ENCODE measurements at regions not wholly inside any gene's neighbourhood (a gene's known extent, or its start where the extent isn't known, plus 50 kb on each side); places are given as distances from the start of the nearest gene placed in this dataset.

DNA sequence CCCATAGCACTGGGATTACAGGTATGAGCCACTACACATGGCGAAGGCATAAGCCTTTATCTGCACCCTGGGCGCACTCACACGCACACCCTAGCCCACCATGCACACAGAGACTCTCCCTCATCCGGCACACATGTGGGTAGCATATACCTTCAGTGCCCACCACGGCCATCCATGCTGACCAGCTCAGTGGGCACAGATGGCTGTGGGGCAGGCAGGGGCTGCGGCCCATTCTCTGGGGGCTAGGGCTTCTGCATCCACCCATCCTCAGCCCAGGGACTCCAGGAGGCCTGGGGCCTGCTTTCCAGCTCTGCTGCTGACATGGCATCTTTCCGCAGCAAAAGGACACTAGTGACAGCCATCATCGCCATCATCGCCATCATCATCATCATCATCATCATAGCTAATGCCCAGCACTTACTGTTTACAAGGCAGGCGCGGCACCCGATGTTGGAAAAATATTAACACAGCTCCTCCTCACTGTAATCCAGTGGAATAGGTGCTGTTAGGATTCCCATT, 111.2 kb downstream of the NCOR2 start (continued):
- TF ChIP-seq ZNF423 (CRISPR knock-in tag; IDR thresholded peaks at IDR 0.05) (no peak), SMAD4 (CRISPR knock-in tag; IDR thresholded peaks at IDR 0.05) (no peak), ATF3 (CRISPR knock-in tag; conservative IDR thresholded peaks at IDR 0.05) (no peak), ZNF219 (CRISPR knock-in tag; IDR thresholded peaks at IDR 0.05; ENCODE audit: borderline replicate concordance) (no peak)

DNA sequence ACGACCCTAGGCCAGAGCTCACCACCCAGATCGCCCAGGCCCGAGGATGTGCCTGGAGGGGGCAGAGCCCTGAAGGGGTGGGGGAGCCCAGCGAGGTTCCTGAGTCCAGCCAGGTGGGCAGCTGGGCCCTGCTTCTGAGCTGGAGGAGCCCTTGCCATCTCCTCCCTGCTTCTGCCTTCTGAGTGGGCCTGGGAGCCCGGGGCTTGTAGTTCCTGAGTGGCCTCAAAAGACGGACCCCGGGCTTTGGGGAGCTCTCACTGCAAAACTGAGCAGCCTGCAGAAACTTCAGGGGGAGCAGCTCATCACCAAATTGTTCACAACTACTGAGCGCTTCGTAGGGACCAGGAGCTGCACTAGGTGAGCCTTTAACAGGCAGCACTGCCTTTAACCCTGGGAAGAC, 112.1 kb downstream of the NCOR2 start:
- ChIA-PET CTCF (interaction anchor here (1.0 kb wide), 1 partner anchor 51 kb away, joined by 3 read pairs; no protein-coding TSS in a partner anchor), POLR2A (no interaction called here)
- Mint-ChIP-seq H3K4me1 (peaks cover 13% of the 10 kb centered on the region), H3K9me3 (no peaks in the 10 kb centered on the region), H3K27me3 (ENCODE audit: low read depth) (no peaks in the 10 kb centered on the region), H3K4me3 (no peak overlapping the region), H3K27ac (no peak overlapping the region), H3K36me3 (peaks cover 19% of the 10 kb centered on the region; the same call in 1 of the 2 replicates)
- ATAC-seq (no peak), DNase-seq (ENCODE audit: low spot score) (no peak)
- TF ChIP-seq FOXP1 (CRISPR knock-in tag; IDR thresholded peaks at IDR 0.05; ENCODE audit: borderline replicate concordance) (no peak), SMAD4 (CRISPR knock-in tag; IDR thresholded peaks at IDR 0.05) (no peak), ZNF416 (CRISPR knock-in tag; IDR thresholded peaks at IDR 0.05) (no peak), SOX15 (CRISPR knock-in tag; IDR thresholded peaks at IDR 0.05) (no peak), ZNF512 (CRISPR knock-in tag; IDR thresholded peaks at IDR 0.05; ENCODE audit: borderline replicate concordance) (no peak), ETV6 (CRISPR knock-in tag; IDR thresholded peaks at IDR 0.05) (no peak), ZBTB43 (CRISPR knock-in tag; IDR thresholded peaks at IDR 0.05) (no peak), MXD4 (CRISPR knock-in tag; IDR thresholded peaks at IDR 0.05; ENCODE audit: borderline replicate concordance) (no peak), ZNF138 (CRISPR knock-in tag; conservative IDR thresholded peaks at IDR 0.05) (no peak), JUN (CRISPR knock-in tag; IDR thresholded peaks at IDR 0.05) (no peak)
- TF ChIP-seq, protein P1, sequence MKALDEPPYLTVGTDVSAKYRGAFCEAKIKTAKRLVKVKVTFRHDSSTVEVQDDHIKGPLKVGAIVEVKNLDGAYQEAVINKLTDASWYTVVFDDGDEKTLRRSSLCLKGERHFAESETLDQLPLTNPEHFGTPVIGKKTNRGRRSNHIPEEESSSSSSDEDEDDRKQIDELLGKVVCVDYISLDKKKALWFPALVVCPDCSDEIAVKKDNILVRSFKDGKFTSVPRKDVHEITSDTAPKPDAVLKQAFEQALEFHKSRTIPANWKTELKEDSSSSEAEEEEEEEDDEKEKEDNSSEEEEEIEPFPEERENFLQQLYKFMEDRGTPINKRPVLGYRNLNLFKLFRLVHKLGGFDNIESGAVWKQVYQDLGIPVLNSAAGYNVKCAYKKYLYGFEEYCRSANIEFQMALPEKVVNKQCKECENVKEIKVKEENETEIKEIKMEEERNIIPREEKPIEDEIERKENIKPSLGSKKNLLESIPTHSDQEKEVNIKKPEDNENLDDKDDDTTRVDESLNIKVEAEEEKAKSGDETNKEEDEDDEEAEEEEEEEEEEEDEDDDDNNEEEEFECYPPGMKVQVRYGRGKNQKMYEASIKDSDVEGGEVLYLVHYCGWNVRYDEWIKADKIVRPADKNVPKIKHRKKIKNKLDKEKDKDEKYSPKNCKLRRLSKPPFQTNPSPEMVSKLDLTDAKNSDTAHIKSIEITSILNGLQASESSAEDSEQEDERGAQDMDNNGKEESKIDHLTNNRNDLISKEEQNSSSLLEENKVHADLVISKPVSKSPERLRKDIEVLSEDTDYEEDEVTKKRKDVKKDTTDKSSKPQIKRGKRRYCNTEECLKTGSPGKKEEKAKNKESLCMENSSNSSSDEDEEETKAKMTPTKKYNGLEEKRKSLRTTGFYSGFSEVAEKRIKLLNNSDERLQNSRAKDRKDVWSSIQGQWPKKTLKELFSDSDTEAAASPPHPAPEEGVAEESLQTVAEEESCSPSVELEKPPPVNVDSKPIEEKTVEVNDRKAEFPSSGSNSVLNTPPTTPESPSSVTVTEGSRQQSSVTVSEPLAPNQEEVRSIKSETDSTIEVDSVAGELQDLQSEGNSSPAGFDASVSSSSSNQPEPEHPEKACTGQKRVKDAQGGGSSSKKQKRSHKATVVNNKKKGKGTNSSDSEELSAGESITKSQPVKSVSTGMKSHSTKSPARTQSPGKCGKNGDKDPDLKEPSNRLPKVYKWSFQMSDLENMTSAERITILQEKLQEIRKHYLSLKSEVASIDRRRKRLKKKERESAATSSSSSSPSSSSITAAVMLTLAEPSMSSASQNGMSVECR (CRISPR knock-in tag; IDR thresholded peaks at IDR 0.05; ENCODE audit: borderline replicate concordance), result no peak
- TF ChIP-seq, protein P2, sequence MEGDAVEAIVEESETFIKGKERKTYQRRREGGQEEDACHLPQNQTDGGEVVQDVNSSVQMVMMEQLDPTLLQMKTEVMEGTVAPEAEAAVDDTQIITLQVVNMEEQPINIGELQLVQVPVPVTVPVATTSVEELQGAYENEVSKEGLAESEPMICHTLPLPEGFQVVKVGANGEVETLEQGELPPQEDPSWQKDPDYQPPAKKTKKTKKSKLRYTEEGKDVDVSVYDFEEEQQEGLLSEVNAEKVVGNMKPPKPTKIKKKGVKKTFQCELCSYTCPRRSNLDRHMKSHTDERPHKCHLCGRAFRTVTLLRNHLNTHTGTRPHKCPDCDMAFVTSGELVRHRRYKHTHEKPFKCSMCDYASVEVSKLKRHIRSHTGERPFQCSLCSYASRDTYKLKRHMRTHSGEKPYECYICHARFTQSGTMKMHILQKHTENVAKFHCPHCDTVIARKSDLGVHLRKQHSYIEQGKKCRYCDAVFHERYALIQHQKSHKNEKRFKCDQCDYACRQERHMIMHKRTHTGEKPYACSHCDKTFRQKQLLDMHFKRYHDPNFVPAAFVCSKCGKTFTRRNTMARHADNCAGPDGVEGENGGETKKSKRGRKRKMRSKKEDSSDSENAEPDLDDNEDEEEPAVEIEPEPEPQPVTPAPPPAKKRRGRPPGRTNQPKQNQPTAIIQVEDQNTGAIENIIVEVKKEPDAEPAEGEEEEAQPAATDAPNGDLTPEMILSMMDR (IDR thresholded peaks at IDR 0.05), result no peak
- TF ChIP-seq, protein P3, sequence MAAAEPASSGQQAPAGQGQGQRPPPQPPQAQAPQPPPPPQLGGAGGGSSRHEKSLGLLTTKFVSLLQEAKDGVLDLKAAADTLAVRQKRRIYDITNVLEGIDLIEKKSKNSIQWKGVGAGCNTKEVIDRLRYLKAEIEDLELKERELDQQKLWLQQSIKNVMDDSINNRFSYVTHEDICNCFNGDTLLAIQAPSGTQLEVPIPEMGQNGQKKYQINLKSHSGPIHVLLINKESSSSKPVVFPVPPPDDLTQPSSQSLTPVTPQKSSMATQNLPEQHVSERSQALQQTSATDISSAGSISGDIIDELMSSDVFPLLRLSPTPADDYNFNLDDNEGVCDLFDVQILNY (CRISPR knock-in tag; IDR thresholded peaks at IDR 0.05), result no peak
- TF ChIP-seq, protein P4, sequence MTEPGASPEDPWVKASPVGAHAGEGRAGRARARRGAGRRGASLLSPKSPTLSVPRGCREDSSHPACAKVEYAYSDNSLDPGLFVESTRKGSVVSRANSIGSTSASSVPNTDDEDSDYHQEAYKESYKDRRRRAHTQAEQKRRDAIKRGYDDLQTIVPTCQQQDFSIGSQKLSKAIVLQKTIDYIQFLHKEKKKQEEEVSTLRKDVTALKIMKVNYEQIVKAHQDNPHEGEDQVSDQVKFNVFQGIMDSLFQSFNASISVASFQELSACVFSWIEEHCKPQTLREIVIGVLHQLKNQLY (CRISPR knock-in tag; IDR thresholded peaks at IDR 0.05), result no peak

Measured in WTC11 (cell line).